ENCODE measurements at regions not wholly inside any gene's neighbourhood (a gene's known extent, or its start where the extent isn't known, plus 50 kb on each side); places are given as distances from the start of the nearest gene placed in this dataset.

DNA sequence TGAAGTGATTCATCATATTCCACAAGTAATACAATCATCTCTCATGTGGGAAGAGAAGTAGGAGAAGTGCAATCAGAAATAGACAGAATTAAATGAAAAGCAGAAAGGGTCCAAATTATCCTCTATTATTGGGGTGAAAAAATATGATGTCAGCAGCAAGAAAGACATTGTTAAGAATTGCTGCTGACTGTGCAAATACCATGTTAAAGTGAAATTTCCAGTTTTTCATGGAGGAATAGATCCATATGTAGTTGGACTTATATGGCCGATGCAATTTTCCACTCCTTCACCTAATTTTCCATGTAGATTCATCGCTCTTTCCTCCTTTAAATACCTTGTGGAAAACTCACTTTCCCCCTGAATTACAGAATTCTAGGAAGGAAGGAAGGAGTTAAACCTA is 819.8 kb downstream of the GATA3 start:
- H3K27ac ChIP-seq, result no peak overlapping the region
- DNase-seq (ENCODE audit: low spot score), result no peak
- TF ChIP-seq CTCF (conservative IDR thresholded peaks at IDR 0.05; ENCODE audit: low read depth), result no peak
- ChIA-PET POLR2A (ENCODE audit: low non-redundant PET) (no interaction called here), CTCF (interaction anchor here (0.7 kb wide), 1 partner anchor 901 kb away, joined by 3 read pairs; no protein-coding TSS in a partner anchor)

GRCh38 chr10:8874972-8875371 is 820.5 kb downstream of the GATA3 start:
- DNase-seq (ENCODE audit: low spot score), result peak; percentile 12
- ChIA-PET CTCF (no interaction called here), POLR2A (ENCODE audit: low non-redundant PET) (no interaction called here)
- H3K27ac ChIP-seq, result no peak overlapping the region
- TF ChIP-seq CTCF (conservative IDR thresholded peaks at IDR 0.05; ENCODE audit: low read depth), result no peak

DNA sequence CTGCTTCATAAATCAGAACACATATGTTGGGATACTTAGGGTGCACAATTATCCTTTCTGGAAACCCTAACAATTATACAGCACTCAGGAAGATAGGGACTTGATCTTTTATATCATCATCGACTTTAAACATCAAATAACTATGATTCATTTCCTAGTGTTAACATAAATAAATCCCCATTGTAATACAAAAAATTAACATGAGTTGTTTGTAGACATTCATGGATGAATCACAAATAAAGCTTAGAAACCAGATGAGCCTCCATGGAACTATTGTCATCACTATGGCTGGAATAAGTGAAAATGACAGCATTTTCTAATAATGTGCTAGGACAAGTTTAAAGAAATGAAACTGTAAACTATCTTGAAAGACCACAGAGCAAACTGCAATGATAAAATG is 821.7 kb downstream of the GATA3 start:
- CTCF ChIA-PET, result no interaction called here
- DNase-seq (ENCODE audit: low spot score), result no peak

GRCh38 chr10:8889538-8889937 is 835.0 kb downstream of the GATA3 start:
- H3K27ac ChIP-seq, result no peak overlapping the region
- CTCF ChIA-PET, result no interaction called here
- POLR2A ChIA-PET (ENCODE audit: low non-redundant PET), result no interaction called here
- TF ChIP-seq CTCF (conservative IDR thresholded peaks at IDR 0.05; ENCODE audit: low read depth), result no peak
- no peak for DNase-seq (ENCODE audit: low spot score)

More for the DNA sequence above, 821.7 kb downstream of the GATA3 start:
- TF ChIP-seq CTCF (conservative IDR thresholded peaks at IDR 0.05; ENCODE audit: low read depth), result no peak
- POLR2A ChIA-PET (ENCODE audit: low non-redundant PET), result no interaction called here
- no peak overlapping the region for H3K27ac ChIP-seq

DNA sequence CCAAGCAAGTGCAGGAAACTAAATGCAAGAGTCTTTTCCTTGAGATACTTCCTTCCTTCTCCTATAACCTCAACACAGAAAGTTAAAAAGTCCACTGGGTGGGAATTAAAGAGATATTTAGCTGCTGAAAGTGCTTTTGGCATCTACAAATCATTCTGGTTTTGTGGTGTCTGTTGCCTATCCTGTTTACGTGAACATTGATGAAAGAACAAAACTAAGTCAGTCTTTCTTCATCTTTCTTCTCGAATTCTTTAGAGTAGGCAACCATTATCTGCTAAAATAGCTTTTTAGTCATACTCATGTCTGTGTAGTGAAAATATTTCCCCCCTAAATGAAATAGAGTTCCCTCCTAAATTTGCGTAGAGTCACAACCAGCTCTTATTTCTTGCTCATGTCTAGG is 838.6 kb downstream of the GATA3 start:
- ChIA-PET POLR2A (ENCODE audit: low non-redundant PET) (no interaction called here), CTCF (no interaction called here)
- TF ChIP-seq CTCF (conservative IDR thresholded peaks at IDR 0.05; ENCODE audit: low read depth), result no peak
- no peak for DNase-seq (ENCODE audit: low spot score)
- no peak overlapping the region for H3K27ac ChIP-seq

GRCh38 chr10:8894148-8894547 is 839.7 kb downstream of the GATA3 start:
- TF ChIP-seq CTCF (conservative IDR thresholded peaks at IDR 0.05; ENCODE audit: low read depth), result no peak
- no peak overlapping the region for H3K27ac ChIP-seq
- ChIA-PET CTCF (no interaction called here), POLR2A (ENCODE audit: low non-redundant PET) (no interaction called here)
- DNase-seq (ENCODE audit: low spot score), result no peak

GRCh38 chr10:8897769-8898168 is 843.3 kb downstream of the GATA3 start:
- TF ChIP-seq CTCF (conservative IDR thresholded peaks at IDR 0.05; ENCODE audit: low read depth), result no peak
- H3K27ac ChIP-seq, result no peak overlapping the region
- DNase-seq (ENCODE audit: low spot score), result no peak
- ChIA-PET POLR2A (ENCODE audit: low non-redundant PET) (no interaction called here), CTCF (interaction anchor here (0.7 kb wide), 1 partner anchor 18 kb away, joined by 4 read pairs; no protein-coding TSS in a partner anchor)

Data from RWPE1 (cell line).